A673 (cell line): ENCODE measurements at regions not wholly inside any gene's neighbourhood (a gene's known extent, or its start where the extent isn't known, plus 50 kb on each side); places are given as distances from the start of the nearest gene placed in this dataset.

Experiments used
- BruUV-seq: library from RNA; stranded (reverse); fragments of 400-500 nt; replicated peaks from 2 replicates; lab custom pipeline; 2021; lab: Mats Ljungman, UMichigan
- CTCF ChIA-PET: fragments of 300-600 bp; sonication (Branson Sonifier 250); formaldehyde crosslinking; loops from one replicate; lab custom pipeline; 2022; ENCODE audit warnings: antibody characterized with exemption; lab: Charles Lee
- POLR2A ChIA-PET: fragments of 300-600 bp; sonication (Branson Sonifier 250); formaldehyde crosslinking; loops from one replicate; lab custom pipeline; 2022; ENCODE audit warnings: antibody characterized with exemption; ENCODE audit not compliant: low non-redundant PET; lab: Charles Lee
- DNase-seq: peaks from one replicate; pipeline ENCODE4 v3.0.0-alpha.2; 2015; ENCODE audit warnings: low spot score
- H3K27ac ChIP-seq: fragments of 200-600 bp; sonication (generic); 2 replicates; pipeline ENCODE4 v1.5.1; 2016; ENCODE audit warnings: mixed run types, low read depth, mild to moderate bottlenecking, mixed read lengths, antibody characterized with exemption, low read length; ENCODE audit not compliant: poor library complexity, severe bottlenecking
- H3K27me3 ChIP-seq: fragments of 200-600 bp; sonication (generic); replicated peaks from 2 replicates; pipeline ENCODE4 v1.6.1; 2017; ENCODE audit warnings: mixed run types, low read depth, mild to moderate bottlenecking, mixed read lengths, antibody characterized with exemption, low read length; ENCODE audit not compliant: insufficient read depth, poor library complexity
- H3K36me3 ChIP-seq: fragments of 200-600 bp; sonication (generic); 2 replicates; pipeline ENCODE4 v1.6.1; 2016; ENCODE audit warnings: mixed run types, mild to moderate bottlenecking, mixed read lengths, antibody characterized with exemption, low read length; ENCODE audit not compliant: insufficient read depth, poor library complexity, severe bottlenecking
- H3K4me1 ChIP-seq: fragments of 200-600 bp; sonication (generic); 2 replicates; pipeline ENCODE4 v1.6.1; 2017; ENCODE audit warnings: mixed run types, mild to moderate bottlenecking, mixed read lengths, antibody characterized with exemption, low read length; ENCODE audit not compliant: insufficient read depth, poor library complexity, severe bottlenecking
- H3K4me3 ChIP-seq: fragments of 200-600 bp; sonication (generic); 2 replicates; pipeline ENCODE4 v1.5.1; 2016; ENCODE audit warnings: low read depth, mixed run types, mild to moderate bottlenecking, mixed read lengths, low read length; ENCODE audit not compliant: poor library complexity, severe bottlenecking
- H3K9me3 ChIP-seq: fragments of 200-600 bp; sonication (generic); 2 replicates; pipeline ENCODE4 v1.6.1; 2016; ENCODE audit warnings: mixed run types, low read depth, mild to moderate bottlenecking, mixed read lengths, antibody characterized with exemption, low read length; ENCODE audit not compliant: poor library complexity, severe bottlenecking
- EZH2 ChIP-seq: fragments of 200-600 bp; sonication (generic); IDR thresholded peaks from 2 replicates; pipeline ENCODE4 v1.6.1; 2017; ENCODE audit warnings: borderline replicate concordance, low read depth, mild to moderate bottlenecking, mixed read lengths, antibody characterized with exemption, low read length; ENCODE audit not compliant: poor library complexity, severe bottlenecking
- intact Hi-C: fragments of 100-400 bp; cut with micrococcal nuclease; formaldehyde crosslinking; loops from one replicate; pipeline ENCODE4 v1.10.0; 2022; ENCODE audit not compliant: unreplicated experiment
- TF ChIP-seq, protein P1 (sequence below): fragments of 300-800, 200-600 bp; sonication (generic); conservative IDR thresholded peaks from 2 replicates; pipeline ENCODE4 v1.5.1; 2017; ENCODE audit warnings: low read depth, mild to moderate bottlenecking, antibody characterized with exemption, low read length, moderate library complexity, mixed read lengths

DNA sequence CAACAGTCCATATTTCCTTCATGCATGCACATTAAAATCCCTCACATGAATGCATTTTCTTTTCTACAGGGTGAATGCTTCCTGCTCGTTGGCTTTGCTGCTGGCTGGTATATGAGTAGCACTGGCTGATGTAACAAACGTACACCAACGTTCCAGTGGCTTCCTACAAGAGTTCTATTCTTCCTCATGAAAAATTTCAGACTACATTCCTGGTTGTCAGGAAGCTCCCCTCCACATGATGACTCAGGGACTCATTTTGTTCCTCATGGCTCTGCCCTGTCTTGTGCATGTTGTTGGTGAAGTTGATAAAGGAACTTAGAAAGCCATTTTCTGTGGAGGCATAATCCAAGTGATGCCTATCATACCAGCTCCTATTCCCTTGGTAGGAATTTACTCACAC, 470.7 kb upstream of the KLF6 start:
- H3K4me3 ChIP-seq = no peak overlapping the region
- no peak overlapping the region for H3K27ac ChIP-seq
- ChIA-PET POLR2A (no interaction called here), CTCF (interaction anchor here (0.6 kb wide), 1 partner anchor 579 kb away, joined by 3 read pairs; no protein-coding TSS in a partner anchor)
- no peaks in the 10 kb centered on the region for H3K27me3 ChIP-seq
- no peaks in the 10 kb centered on the region for H3K9me3 ChIP-seq
- TF ChIP-seq, protein P1, sequence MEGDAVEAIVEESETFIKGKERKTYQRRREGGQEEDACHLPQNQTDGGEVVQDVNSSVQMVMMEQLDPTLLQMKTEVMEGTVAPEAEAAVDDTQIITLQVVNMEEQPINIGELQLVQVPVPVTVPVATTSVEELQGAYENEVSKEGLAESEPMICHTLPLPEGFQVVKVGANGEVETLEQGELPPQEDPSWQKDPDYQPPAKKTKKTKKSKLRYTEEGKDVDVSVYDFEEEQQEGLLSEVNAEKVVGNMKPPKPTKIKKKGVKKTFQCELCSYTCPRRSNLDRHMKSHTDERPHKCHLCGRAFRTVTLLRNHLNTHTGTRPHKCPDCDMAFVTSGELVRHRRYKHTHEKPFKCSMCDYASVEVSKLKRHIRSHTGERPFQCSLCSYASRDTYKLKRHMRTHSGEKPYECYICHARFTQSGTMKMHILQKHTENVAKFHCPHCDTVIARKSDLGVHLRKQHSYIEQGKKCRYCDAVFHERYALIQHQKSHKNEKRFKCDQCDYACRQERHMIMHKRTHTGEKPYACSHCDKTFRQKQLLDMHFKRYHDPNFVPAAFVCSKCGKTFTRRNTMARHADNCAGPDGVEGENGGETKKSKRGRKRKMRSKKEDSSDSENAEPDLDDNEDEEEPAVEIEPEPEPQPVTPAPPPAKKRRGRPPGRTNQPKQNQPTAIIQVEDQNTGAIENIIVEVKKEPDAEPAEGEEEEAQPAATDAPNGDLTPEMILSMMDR = no peak
- no peak for TF ChIP-seq EZH2
- no peak for DNase-seq
- intact Hi-C loops = no loop called here
- no peaks in the 10 kb centered on the region for H3K36me3 ChIP-seq
- H3K4me1 ChIP-seq = no peaks in the 10 kb centered on the region
- BruUV-seq = no TSS peak

DNA sequence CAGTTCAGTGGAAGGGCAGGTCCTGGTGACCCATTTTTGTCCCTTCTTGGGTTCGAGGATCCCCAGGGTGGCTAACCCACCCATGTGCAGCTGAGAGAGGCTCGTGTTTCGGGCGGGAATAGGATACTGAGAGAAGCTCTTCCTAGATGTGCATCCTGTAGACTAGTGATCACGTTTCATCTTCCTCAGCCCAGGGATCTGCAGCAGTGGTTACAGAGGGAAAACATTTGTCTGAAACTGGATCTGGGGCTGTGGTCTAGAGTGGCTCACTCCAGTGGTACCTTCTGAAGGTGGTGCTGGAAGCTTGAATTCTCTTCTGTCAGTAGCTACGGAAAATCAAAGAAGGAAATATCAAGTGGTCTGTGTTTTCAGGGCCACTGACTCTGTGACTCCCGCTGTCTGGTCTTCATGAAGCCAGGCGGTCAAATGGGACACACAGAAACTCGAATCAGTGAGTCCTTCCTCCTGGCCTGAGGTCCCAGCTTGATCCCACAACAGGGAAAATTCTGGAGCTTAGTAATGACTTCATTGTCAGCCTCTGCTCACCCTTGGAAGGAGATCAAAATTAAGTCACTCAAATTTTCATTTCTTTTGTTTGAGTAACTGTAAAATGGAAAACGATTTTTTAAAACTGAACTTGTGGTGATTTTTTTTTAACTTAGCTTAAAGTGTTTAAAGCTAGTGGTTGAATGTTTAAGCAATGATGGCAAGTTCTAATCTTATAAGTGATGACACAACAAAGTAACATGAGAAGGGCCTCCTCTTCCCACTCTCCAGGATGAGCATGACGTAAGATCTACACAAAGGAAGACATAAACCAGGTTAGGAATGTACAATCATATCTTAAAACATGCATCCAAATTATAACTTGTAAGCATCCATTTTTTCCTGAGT, 469.3 kb upstream of the KLF6 start:
- Histone ChIP-seq H3K9me3 (no peaks in the 10 kb centered on the region), H3K27me3 (no peaks in the 10 kb centered on the region), H3K4me3 (no peak overlapping the region), H3K4me1 (no peaks in the 10 kb centered on the region), H3K27ac (no peak overlapping the region), H3K36me3 (no peaks in the 10 kb centered on the region)
- TF ChIP-seq EZH2 = no peak
- TF ChIP-seq, protein P1 = no peak
- peak; percentile 29 for DNase-seq
- no TSS peak for BruUV-seq
- POLR2A ChIA-PET = interaction anchor here (0.6 kb wide), 1 partner anchor 470 kb away, joined by 6 read pairs; no protein-coding TSS in a partner anchor
- intact Hi-C loops = no loop called here
- CTCF ChIA-PET = no interaction called here

DNA sequence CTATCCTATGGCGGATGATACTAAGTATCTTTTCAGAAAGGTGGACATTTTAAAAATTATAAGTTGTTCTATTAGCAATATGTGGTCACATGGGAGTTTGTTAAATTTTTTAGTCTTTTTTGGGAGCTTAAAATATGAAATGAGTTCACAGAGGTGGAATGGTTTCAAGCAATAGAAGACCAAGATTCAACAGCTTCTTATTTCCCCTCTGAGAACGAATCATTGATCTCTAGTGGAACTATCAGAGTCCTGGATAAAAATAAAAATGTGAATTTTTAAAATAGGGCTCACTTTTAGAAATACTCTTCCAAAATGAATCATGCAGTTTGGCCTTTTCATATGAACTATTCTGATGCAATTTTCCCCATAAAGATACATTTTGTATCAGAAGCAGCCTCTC, 467.7 kb upstream of the KLF6 start:
- BruUV-seq = no TSS peak
- CTCF ChIA-PET = no interaction called here
- intact Hi-C loops = no loop called here

More for the DNA sequence above, 467.7 kb upstream of the KLF6 start:
- POLR2A ChIA-PET = no interaction called here
- TF ChIP-seq, protein P1 = no peak
- no peak for TF ChIP-seq EZH2
- no peaks in the 10 kb centered on the region for H3K36me3 ChIP-seq
- no peak overlapping the region for H3K4me3 ChIP-seq
- H3K27me3 ChIP-seq = no peaks in the 10 kb centered on the region
- H3K4me1 ChIP-seq = no peaks in the 10 kb centered on the region
- H3K27ac ChIP-seq = no peak overlapping the region
- no peaks in the 10 kb centered on the region for H3K9me3 ChIP-seq
- no peak for DNase-seq
